GM12878 (cell line): ENCODE measurements at regions not wholly inside any gene's neighbourhood (a gene's known extent, or its start where the extent isn't known, plus 50 kb on each side); places are given as distances from the start of the nearest gene placed in this dataset.

Experiments
- ATAC-seq: fragments of 200-7000 bp; cut with Tn5 transposase; 3 replicates; pipeline ENCODE4 v1.9.1; 2020; ENCODE audit warnings: mild to moderate bottlenecking, moderate library complexity
- BruUV-seq: library from RNA; stranded (reverse); fragments of 400-500 nt; replicated peaks from 2 replicates; lab custom pipeline; 2021; lab: Mats Ljungman, UMichigan
- CTCF ChIA-PET: fragments of 300-600 bp; sonication (Branson Sonifier 250); formaldehyde crosslinking; extraction: SDS; loops from one replicate; lab custom pipeline; 2021; ENCODE audit warnings: inconsistent platforms; lab: Yijun Ruan, JAX
- POLR2A ChIA-PET: fragments of 350-600 bp; formaldehyde crosslinking; extraction: SDS; loops from one replicate; lab custom pipeline; 2021; ENCODE audit warnings: inconsistent platforms; lab: Charles Lee
- RAD21 ChIA-PET: fragments of 300-600 bp; sonication (Branson Sonifier 250); formaldehyde crosslinking; loops from one replicate; lab custom pipeline; 2023; ENCODE audit warnings: antibody characterized with exemption; ENCODE audit not compliant: unreplicated experiment; lab: Charles Lee
- SMC1A ChIA-PET: fragments of 300-600 bp; sonication (Branson Sonifier 250); formaldehyde crosslinking; loops from one replicate; lab custom pipeline; 2023; ENCODE audit not compliant: unreplicated experiment, uncharacterized antibody; lab: Charles Lee
- DNase-seq: peaks from one replicate; pipeline ENCODE4 v3.0.0-alpha.2; 2011; ENCODE audit warnings: low read depth, low spot score
- FAIRE-seq: peaks from 3 replicates; lab custom pipeline; 2011; peaks lifted over from hg19 to GRCh38; lab: Jason Lieb, UNC
- H2AFZ ChIP-seq: 2 replicates; pipeline ENCODE4 v1.6.0; 2011; ENCODE audit warnings: low read depth, low read length, control low read depth; ENCODE audit not compliant: control insufficient read depth
- H3K27ac ChIP-seq: 2 replicates; pipeline ENCODE4 v1.5.1; 2011; ENCODE audit warnings: control low read depth; ENCODE audit not compliant: control insufficient read depth, insufficient read depth
- H3K27me3 ChIP-seq, 2 experiments: replicated peaks in 1 of 2; 2 replicates each; pipeline versions ENCODE4 v1.6.0 to v1.6.1; 2011; ENCODE audit warnings: low read length in 1 of 2; ENCODE audit not compliant: control insufficient read depth in 2 of 2, insufficient read depth in 2 of 2
- H3K36me3 ChIP-seq, 2 experiments: 2 replicates each; pipeline ENCODE4 v1.5.1; 2011; ENCODE audit warnings: low read length in 1 of 2; ENCODE audit not compliant: control insufficient read depth in 2 of 2, insufficient read depth in 2 of 2
- H3K4me1 ChIP-seq: 2 replicates; pipeline ENCODE4 v1.6.1; 2011; ENCODE audit warnings: mild to moderate bottlenecking, low read length, moderate library complexity, mixed read lengths; ENCODE audit not compliant: control insufficient read depth, insufficient read depth
- H3K4me2 ChIP-seq: 2 replicates; pipeline ENCODE4 v1.6.0; 2011; ENCODE audit warnings: control low read depth; ENCODE audit not compliant: control insufficient read depth, insufficient read depth
- H3K4me3 ChIP-seq: fragments of 200-600 bp; sonication (generic); 2 replicates; pipeline ENCODE4 v1.5.1; 2016
- H3K79me2 ChIP-seq: 2 replicates; pipeline ENCODE4 v1.6.0; 2011; ENCODE audit warnings: low read length; ENCODE audit not compliant: control insufficient read depth, insufficient read depth
- H3K9ac ChIP-seq: 2 replicates; pipeline ENCODE4 v1.8.0; 2011; ENCODE audit warnings: low read length, control low read depth, mixed read lengths; ENCODE audit not compliant: control insufficient read depth, insufficient read depth
- H3K9me3 ChIP-seq: replicated peaks from 3 replicates; pipeline ENCODE4 v1.5.1; 2011; ENCODE audit warnings: mild to moderate bottlenecking, low read length; ENCODE audit not compliant: control insufficient read depth, insufficient read depth
- H4K20me1 ChIP-seq: 2 replicates; pipeline ENCODE4 v1.6.0; 2011; ENCODE audit not compliant: control insufficient read depth, insufficient read depth
- CEBPB ChIP-seq, 2 experiments: fragments of 150-350 bp in 1 of 2; IDR thresholded peaks; 2 replicates each; pipeline ENCODE4 v1.6.1; 2012 to 2014; ENCODE audit warnings: low read depth in 2 of 2, low read length in 2 of 2, borderline replicate concordance in 1 of 2, inconsistent platforms in 1 of 2
- HDAC2 ChIP-seq: fragments of 200-600 bp; sonication (generic); IDR thresholded peaks from 2 replicates; pipeline ENCODE4 v1.6.1; 2017
- MEF2A ChIP-seq: IDR thresholded peaks from 2 replicates; pipeline ENCODE4 v1.6.1; 2011; ENCODE audit warnings: low read depth, mild to moderate bottlenecking, low read length, moderate library complexity; ENCODE audit not compliant: insufficient read depth
- NFXL1 ChIP-seq: fragments of 450-650 bp; IDR thresholded peaks from 2 replicates; pipeline ENCODE4 v1.6.1; 2017; ENCODE audit warnings: antibody characterized with exemption, mild to moderate bottlenecking, borderline replicate concordance
- POU2F2 ChIP-seq: IDR thresholded peaks from 3 replicates; pipeline ENCODE4 v1.6.1; 2011; ENCODE audit warnings: low read depth, mild to moderate bottlenecking, low read length, borderline replicate concordance
- TCF7 ChIP-seq: IDR thresholded peaks from 2 replicates; pipeline ENCODE4 v1.6.1; 2014; ENCODE audit warnings: antibody characterized with exemption, borderline replicate concordance
- WGBS: methylation state at CpG from one replicate; pipeline ENCODE4 v1.1.6; 2016; ENCODE audit warnings: low lambda C conversion rate; ENCODE audit not compliant: insufficient replicate concordance, insufficient coverage; ENCODE audit errors: missing lambda C conversion rate; 5-methylcytosine and 5-hydroxymethylcytosine counted together
- in situ Hi-C: fragments of 300-500 bp; cut with MboI; formaldehyde crosslinking; loops from 9 replicates; pipeline ENCODE4 v1.14.3; 2018; ENCODE audit warnings: mixed read lengths
- intact Hi-C: fragments of 100-400 bp; cut with micrococcal nuclease; formaldehyde crosslinking; loops from one replicate; pipeline ENCODE4 v1.14.2; 2022; ENCODE audit not compliant: unreplicated experiment
- TF ChIP-seq, protein P1 (sequence below): fragments of 450-650 bp; conservative IDR thresholded peaks from 2 replicates; pipeline ENCODE4 v1.6.1; 2017; ENCODE audit warnings: mild to moderate bottlenecking, moderate library complexity
- TF ChIP-seq, protein P2 (sequence below): fragments of 450-650 bp; IDR thresholded peaks from 2 replicates; pipeline ENCODE4 v1.6.1; 2017; ENCODE audit warnings: mild to moderate bottlenecking

- Histone ChIP-seq H3K27ac (no peak overlapping the region), H2AFZ (no peak overlapping the region), H3K9me3 (no peaks in the 10 kb centered on the region; the same call in 2 of the 3 replicates), H4K20me1 (no peaks in the 10 kb centered on the region), H3K4me3 (no peak overlapping the region), H3K9ac (no peak overlapping the region), H3K27me3 (no peaks in the 10 kb centered on the region), H3K79me2 (no peaks in the 10 kb centered on the region), H3K4me1 (no peaks in the 10 kb centered on the region), H3K36me3 (no peaks in the 10 kb centered on the region), H3K4me2 (no peak overlapping the region)
- BruUV-seq: no TSS peak
- RAD21 ChIA-PET: no interaction called here
- WGBS: 23% methylated on average over 4 of the region's 4 CpGs
- DNase-seq (no peak), ATAC-seq (no peak), FAIRE-seq (no peak)
- CTCF ChIA-PET: no interaction called here
- SMC1A ChIA-PET: interaction anchor here (1.7 kb wide), 1 partner anchor 76 kb away, joined by 3 read pairs; no protein-coding TSS in a partner anchor
- intact Hi-C loops (no loop called here), in situ Hi-C loops (no loop called here)
- TF ChIP-seq, protein P1, sequence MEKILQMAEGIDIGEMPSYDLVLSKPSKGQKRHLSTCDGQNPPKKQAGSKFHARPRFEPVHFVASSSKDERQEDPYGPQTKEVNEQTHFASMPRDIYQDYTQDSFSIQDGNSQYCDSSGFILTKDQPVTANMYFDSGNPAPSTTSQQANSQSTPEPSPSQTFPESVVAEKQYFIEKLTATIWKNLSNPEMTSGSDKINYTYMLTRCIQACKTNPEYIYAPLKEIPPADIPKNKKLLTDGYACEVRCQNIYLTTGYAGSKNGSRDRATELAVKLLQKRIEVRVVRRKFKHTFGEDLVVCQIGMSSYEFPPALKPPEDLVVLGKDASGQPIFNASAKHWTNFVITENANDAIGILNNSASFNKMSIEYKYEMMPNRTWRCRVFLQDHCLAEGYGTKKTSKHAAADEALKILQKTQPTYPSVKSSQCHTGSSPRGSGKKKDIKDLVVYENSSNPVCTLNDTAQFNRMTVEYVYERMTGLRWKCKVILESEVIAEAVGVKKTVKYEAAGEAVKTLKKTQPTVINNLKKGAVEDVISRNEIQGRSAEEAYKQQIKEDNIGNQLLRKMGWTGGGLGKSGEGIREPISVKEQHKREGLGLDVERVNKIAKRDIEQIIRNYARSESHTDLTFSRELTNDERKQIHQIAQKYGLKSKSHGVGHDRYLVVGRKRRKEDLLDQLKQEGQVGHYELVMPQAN: no peak
- TF ChIP-seq, protein P2, sequence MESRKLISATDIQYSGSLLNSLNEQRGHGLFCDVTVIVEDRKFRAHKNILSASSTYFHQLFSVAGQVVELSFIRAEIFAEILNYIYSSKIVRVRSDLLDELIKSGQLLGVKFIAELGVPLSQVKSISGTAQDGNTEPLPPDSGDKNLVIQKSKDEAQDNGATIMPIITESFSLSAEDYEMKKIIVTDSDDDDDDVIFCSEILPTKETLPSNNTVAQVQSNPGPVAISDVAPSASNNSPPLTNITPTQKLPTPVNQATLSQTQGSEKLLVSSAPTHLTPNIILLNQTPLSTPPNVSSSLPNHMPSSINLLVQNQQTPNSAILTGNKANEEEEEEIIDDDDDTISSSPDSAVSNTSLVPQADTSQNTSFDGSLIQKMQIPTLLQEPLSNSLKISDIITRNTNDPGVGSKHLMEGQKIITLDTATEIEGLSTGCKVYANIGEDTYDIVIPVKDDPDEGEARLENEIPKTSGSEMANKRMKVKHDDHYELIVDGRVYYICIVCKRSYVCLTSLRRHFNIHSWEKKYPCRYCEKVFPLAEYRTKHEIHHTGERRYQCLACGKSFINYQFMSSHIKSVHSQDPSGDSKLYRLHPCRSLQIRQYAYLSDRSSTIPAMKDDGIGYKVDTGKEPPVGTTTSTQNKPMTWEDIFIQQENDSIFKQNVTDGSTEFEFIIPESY: no peak
- no peak for TF ChIP-seq CEBPB (IDR thresholded peaks at IDR 0.05; ENCODE audit: borderline replicate concordance in 1 of 2, low read depth in 2 of 2, low read length in 2 of 2)
- no peak for TF ChIP-seq MEF2A
- no peak for TF ChIP-seq POU2F2
- no peak for TF ChIP-seq HDAC2
- no peak for TF ChIP-seq TCF7
- TF ChIP-seq NFXL1: no peak
- POLR2A ChIA-PET: no interaction called here
Observed at GRCh38 chr2:7931808-7932207, 750.0 kb upstream of the ID2 start.
